KMS-11 (cell line): ENCODE measurements at regions not wholly inside any gene's neighbourhood (a gene's known extent, or its start where the extent isn't known, plus 50 kb on each side); places are given as distances from the start of the nearest gene placed in this dataset.

Source experiments
- H2AFZ ChIP-seq: fragments of 200-600 bp; sonication (generic); 2 replicates; pipeline ENCODE4 v1.6.1; 2016; ENCODE audit warnings: antibody characterized with exemption, mixed run types, low read depth
- H3K27ac ChIP-seq: fragments of 200-600 bp; sonication (generic); 2 replicates; pipeline ENCODE4 v1.6.1; 2016; ENCODE audit warnings: mild to moderate bottlenecking, mixed run types
- H3K27me3 ChIP-seq: fragments of 200-600 bp; sonication (generic); 2 replicates; pipeline ENCODE4 v1.6.1; 2017; ENCODE audit warnings: mild to moderate bottlenecking, low read depth, mixed run types, moderate library complexity; ENCODE audit not compliant: insufficient read depth
- H3K36me3 ChIP-seq: fragments of 200-600 bp; sonication (generic); 2 replicates; pipeline ENCODE4 v1.6.1; 2017; ENCODE audit warnings: mild to moderate bottlenecking, mixed run types; ENCODE audit not compliant: insufficient read depth
- H3K4me1 ChIP-seq: fragments of 200-600 bp; sonication (generic); 2 replicates; pipeline ENCODE4 v1.6.1; 2016; ENCODE audit warnings: mild to moderate bottlenecking, low read depth, mixed run types; ENCODE audit not compliant: poor library complexity, severe bottlenecking
- H3K4me2 ChIP-seq: fragments of 200-600 bp; sonication (generic); 2 replicates; pipeline ENCODE4 v1.7.0; 2016; ENCODE audit warnings: mild to moderate bottlenecking, mixed run types
- H3K4me3 ChIP-seq: fragments of 200-600 bp; sonication (generic); IDR thresholded peaks from 2 replicates; pipeline ENCODE4 v1.6.1; 2017; ENCODE audit warnings: low read depth, low read length, mixed read lengths; ENCODE audit not compliant: insufficient read depth
- H3K79me2 ChIP-seq: fragments of 200-600 bp; sonication (generic); 2 replicates; pipeline ENCODE4 v1.6.1; 2016; ENCODE audit warnings: low read depth, mixed run types; ENCODE audit not compliant: insufficient read depth
- H3K9ac ChIP-seq: fragments of 200-600 bp; sonication (generic); 2 replicates; pipeline ENCODE4 v1.6.1; 2016; ENCODE audit warnings: mild to moderate bottlenecking, mixed run types
- H4K20me1 ChIP-seq: fragments of 200-600 bp; sonication (generic); 2 replicates; pipeline ENCODE4 v1.6.1; 2016; ENCODE audit warnings: mild to moderate bottlenecking, mixed run types; ENCODE audit not compliant: insufficient read depth
- TF ChIP-seq, protein P1 (sequence below): fragments of 200-600 bp; sonication (generic); conservative IDR thresholded peaks from 2 replicates; pipeline ENCODE4 v1.6.1; 2017; ENCODE audit warnings: low read depth, mild to moderate bottlenecking, antibody characterized with exemption, low read length, moderate library complexity, mixed read lengths

- Histone ChIP-seq H3K9ac (no peak overlapping the region), H3K79me2 (no peaks in the 10 kb centered on the region), H3K4me3 (no peak overlapping the region), H3K36me3 (no peaks in the 10 kb centered on the region), H3K27ac (no peak overlapping the region), H3K4me2 (no peak overlapping the region), H4K20me1 (no peaks in the 10 kb centered on the region), H3K4me1 (no peaks in the 10 kb centered on the region), H2AFZ (no peak overlapping the region), H3K27me3 (no peaks in the 10 kb centered on the region)
- TF ChIP-seq, protein P1, sequence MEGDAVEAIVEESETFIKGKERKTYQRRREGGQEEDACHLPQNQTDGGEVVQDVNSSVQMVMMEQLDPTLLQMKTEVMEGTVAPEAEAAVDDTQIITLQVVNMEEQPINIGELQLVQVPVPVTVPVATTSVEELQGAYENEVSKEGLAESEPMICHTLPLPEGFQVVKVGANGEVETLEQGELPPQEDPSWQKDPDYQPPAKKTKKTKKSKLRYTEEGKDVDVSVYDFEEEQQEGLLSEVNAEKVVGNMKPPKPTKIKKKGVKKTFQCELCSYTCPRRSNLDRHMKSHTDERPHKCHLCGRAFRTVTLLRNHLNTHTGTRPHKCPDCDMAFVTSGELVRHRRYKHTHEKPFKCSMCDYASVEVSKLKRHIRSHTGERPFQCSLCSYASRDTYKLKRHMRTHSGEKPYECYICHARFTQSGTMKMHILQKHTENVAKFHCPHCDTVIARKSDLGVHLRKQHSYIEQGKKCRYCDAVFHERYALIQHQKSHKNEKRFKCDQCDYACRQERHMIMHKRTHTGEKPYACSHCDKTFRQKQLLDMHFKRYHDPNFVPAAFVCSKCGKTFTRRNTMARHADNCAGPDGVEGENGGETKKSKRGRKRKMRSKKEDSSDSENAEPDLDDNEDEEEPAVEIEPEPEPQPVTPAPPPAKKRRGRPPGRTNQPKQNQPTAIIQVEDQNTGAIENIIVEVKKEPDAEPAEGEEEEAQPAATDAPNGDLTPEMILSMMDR = no peak
These were observed 135.3 kb upstream of the PRMT6 start for GRCh38 chr1:106921186-106921585.

DNA sequence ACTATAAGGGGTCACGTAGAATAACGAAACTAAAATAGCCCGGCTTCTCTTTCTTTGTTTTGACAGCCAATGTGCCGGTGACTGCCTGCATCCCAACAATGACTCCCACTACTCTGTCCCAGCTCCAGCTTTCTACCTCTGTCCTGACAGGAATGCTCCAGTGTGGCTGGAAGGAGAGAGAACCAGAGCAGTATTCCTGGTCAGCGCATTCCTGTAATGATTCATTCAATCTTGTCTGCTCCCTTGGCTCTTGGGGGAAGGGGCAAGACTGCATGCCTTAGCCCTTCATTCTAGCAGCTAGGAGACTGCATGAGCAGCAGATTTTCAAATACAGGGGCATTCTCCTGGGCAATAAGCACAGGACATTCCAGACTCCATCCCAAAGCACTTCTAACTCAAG is 132.1 kb upstream of the PRMT6 start:
- H3K27me3 ChIP-seq = no peaks in the 10 kb centered on the region
- H3K4me3 ChIP-seq = no peak overlapping the region
- no peak overlapping the region for H3K9ac ChIP-seq
- no peak overlapping the region for H3K4me2 ChIP-seq
- no peaks in the 10 kb centered on the region for H3K79me2 ChIP-seq
- no peak overlapping the region for H2AFZ ChIP-seq
- no peaks in the 10 kb centered on the region for H3K36me3 ChIP-seq
- TF ChIP-seq, protein P1 = no peak
- H4K20me1 ChIP-seq = no peaks in the 10 kb centered on the region
- no peaks in the 10 kb centered on the region for H3K4me1 ChIP-seq
- H3K27ac ChIP-seq = no peak overlapping the region

GRCh38 chr1:106925750-106926149 is 130.7 kb upstream of the PRMT6 start:
- no peak overlapping the region for H3K4me2 ChIP-seq
- no peaks in the 10 kb centered on the region for H3K36me3 ChIP-seq
- no peak overlapping the region for H3K27ac ChIP-seq
- H4K20me1 ChIP-seq = no peaks in the 10 kb centered on the region
- no peak overlapping the region for H3K9ac ChIP-seq
- H2AFZ ChIP-seq = no peak overlapping the region
- H3K27me3 ChIP-seq = no peaks in the 10 kb centered on the region
- TF ChIP-seq, protein P1 = no peak
- H3K79me2 ChIP-seq = no peaks in the 10 kb centered on the region
- no peak overlapping the region for H3K4me3 ChIP-seq
- no peaks in the 10 kb centered on the region for H3K4me1 ChIP-seq

DNA sequence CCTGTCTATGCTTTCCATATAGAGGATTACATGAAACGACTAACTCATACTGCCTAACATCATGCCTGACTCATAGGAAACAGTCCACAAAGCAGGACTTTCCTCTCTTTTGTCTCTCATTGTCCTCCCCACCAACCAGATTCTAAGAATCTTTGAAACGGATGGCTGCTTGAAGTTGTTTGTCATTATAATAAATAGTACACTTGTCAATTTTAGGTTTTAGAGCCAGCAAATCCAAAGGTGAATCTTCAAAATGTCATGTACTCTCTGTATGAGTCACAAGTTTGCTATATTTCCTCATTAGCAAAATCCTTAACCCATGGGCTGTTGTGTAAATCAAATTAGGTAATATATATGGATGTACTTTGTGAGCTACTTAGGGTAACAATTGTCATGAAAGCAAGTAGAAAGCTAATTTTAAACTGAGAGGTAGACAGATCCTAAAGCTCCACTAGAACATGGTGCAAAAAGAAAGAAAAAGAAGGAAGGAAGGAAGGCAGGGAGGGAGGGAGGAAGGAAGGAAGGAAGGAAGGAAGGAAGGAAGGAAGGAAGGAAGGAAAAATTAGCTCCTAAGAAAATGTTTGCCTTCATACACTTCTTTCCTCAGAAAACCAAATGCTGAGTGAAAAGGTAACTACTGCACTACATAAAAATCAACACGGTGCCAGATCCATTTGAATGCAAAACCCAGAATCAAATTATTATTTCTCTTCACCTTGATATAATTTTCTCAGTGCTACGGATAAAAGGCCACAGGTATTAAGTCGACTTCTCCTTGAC is 129.5 kb upstream of the PRMT6 start:
- TF ChIP-seq, protein P1 = no peak
- Histone ChIP-seq H3K4me2 (no peak overlapping the region), H3K27me3 (no peaks in the 10 kb centered on the region), H3K4me3 (no peak overlapping the region), H2AFZ (no peak overlapping the region), H4K20me1 (no peaks in the 10 kb centered on the region), H3K36me3 (no peaks in the 10 kb centered on the region), H3K9ac (no peak overlapping the region), H3K4me1 (no peaks in the 10 kb centered on the region), H3K27ac (no peak overlapping the region), H3K79me2 (no peaks in the 10 kb centered on the region)
